Neural cell (in vitro differentiated cells): ENCODE measurements at regions not wholly inside any gene's neighbourhood (a gene's known extent, or its start where the extent isn't known, plus 50 kb on each side); places are given as distances from the start of the nearest gene placed in this dataset.

Experiments used
- H2AFZ ChIP-seq: fragments of 200-600, 300-800 bp; sonication (generic), shearing (Covaris generic); 2 replicates; pipeline ENCODE4 v1.6.0; 2014; ENCODE audit warnings: low read depth, mild to moderate bottlenecking, antibody characterized with exemption, low read length, moderate library complexity
- H3F3A ChIP-seq: fragments of 200-600 bp; shearing (Covaris generic); 2 replicates; pipeline ENCODE4 v1.6.1; 2016; ENCODE audit warnings: mild to moderate bottlenecking, moderate library complexity, mixed read lengths, antibody characterized with exemption, low read length; ENCODE audit not compliant: insufficient read depth, poor library complexity, severe bottlenecking
- H3K27ac ChIP-seq: fragments of 200-600, 300-800 bp; sonication (generic), shearing (Covaris generic); 2 replicates; pipeline ENCODE4 v1.5.1; 2014; ENCODE audit warnings: mild to moderate bottlenecking, low read length, moderate library complexity
- H3K27me3 ChIP-seq: fragments of 300-800, 200-600 bp; sonication (generic), shearing (Covaris generic); 2 replicates; pipeline ENCODE4 v1.6.0; 2014; ENCODE audit warnings: mild to moderate bottlenecking, low read depth, low read length, moderate library complexity; ENCODE audit not compliant: insufficient read depth
- H3K36me3 ChIP-seq: fragments of 300-800, 200-600 bp; sonication (generic), shearing (Covaris generic); 2 replicates; pipeline ENCODE4 v1.5.1; 2014; ENCODE audit warnings: mild to moderate bottlenecking, antibody characterized with exemption, low read length, moderate library complexity; ENCODE audit not compliant: insufficient read depth
- H3K4me2 ChIP-seq: fragments of 300-800, 200-600 bp; sonication (generic), shearing (Covaris generic); 2 replicates; pipeline ENCODE4 v1.6.0; 2014; ENCODE audit warnings: mild to moderate bottlenecking, low read length
- H3K4me3 ChIP-seq: fragments of 300-800, 200-600 bp; sonication (generic), shearing (Covaris generic); 2 replicates; pipeline ENCODE4 v1.5.1; 2014; ENCODE audit warnings: mild to moderate bottlenecking, low read length, moderate library complexity
- H3K79me2 ChIP-seq: fragments of 200-600 bp; shearing (Covaris generic); replicated peaks from 2 replicates; pipeline ENCODE4 v1.6.0; 2014; ENCODE audit warnings: mild to moderate bottlenecking, low read length, moderate library complexity; ENCODE audit not compliant: insufficient read depth
- H3K9ac ChIP-seq: fragments of 300-800, 200-600 bp; sonication (generic), shearing (Covaris generic); 2 replicates; pipeline ENCODE4 v1.6.1; 2016; ENCODE audit warnings: mild to moderate bottlenecking, low read length, mixed read lengths
- H3K9me2 ChIP-seq: fragments of 200-600 bp; shearing (Covaris generic); 2 replicates; pipeline ENCODE4 v1.6.1; 2016; ENCODE audit warnings: mild to moderate bottlenecking, low read length, mixed read lengths; ENCODE audit not compliant: insufficient read depth
- H3K9me3 ChIP-seq: fragments of 200-600, 300-800 bp; sonication (generic), shearing (Covaris generic); 2 replicates; pipeline ENCODE4 v1.6.1; 2016; ENCODE audit warnings: mild to moderate bottlenecking, mixed run types, low read length, moderate library complexity, mixed read lengths
- H4K20me1 ChIP-seq: fragments of 200-600 bp; shearing (Covaris generic); 2 replicates; pipeline ENCODE4 v1.6.1; 2016; ENCODE audit warnings: mild to moderate bottlenecking, mixed run types; ENCODE audit not compliant: insufficient read depth
- CTCF ChIP-seq: fragments of 450-650 bp; IDR thresholded peaks from 2 replicates; pipeline ENCODE4 v1.5.1; 2014; ENCODE audit warnings: antibody characterized with exemption, mild to moderate bottlenecking, moderate library complexity; ENCODE audit not compliant: poor library complexity, severe bottlenecking
- EP300 ChIP-seq: fragments of 450-650 bp; conservative IDR thresholded peaks from 2 replicates; pipeline ENCODE4 v1.6.1; 2014; ENCODE audit warnings: antibody characterized with exemption, mild to moderate bottlenecking, moderate library complexity; ENCODE audit not compliant: poor library complexity, severe bottlenecking
- EZH2 ChIP-seq: fragments of 200-600, 300-800 bp; shearing (Covaris generic), sonication (generic); IDR thresholded peaks from 2 replicates; pipeline ENCODE4 v1.6.1; 2014; ENCODE audit warnings: antibody characterized with exemption, low read length, borderline replicate concordance, mild to moderate bottlenecking; ENCODE audit not compliant: insufficient read depth, poor library complexity, severe bottlenecking
- MXI1 ChIP-seq: fragments of 450-650 bp; conservative IDR thresholded peaks from 2 replicates; pipeline ENCODE4 v1.6.1; 2014; ENCODE audit warnings: antibody characterized with exemption, mild to moderate bottlenecking; ENCODE audit not compliant: poor library complexity, severe bottlenecking
- POLR2AphosphoS5 ChIP-seq: IDR thresholded peaks from 2 replicates; pipeline ENCODE4 v1.6.1; 2012
- RAD21 ChIP-seq: fragments of 450-650 bp; conservative IDR thresholded peaks from 2 replicates; pipeline ENCODE4 v1.6.1; 2014; ENCODE audit warnings: antibody characterized with exemption, mild to moderate bottlenecking, moderate library complexity
- REST ChIP-seq: IDR thresholded peaks from 2 replicates; pipeline ENCODE4 v1.6.1; 2012; ENCODE audit warnings: borderline replicate concordance
- SMC3 ChIP-seq: fragments of 450-650 bp; conservative IDR thresholded peaks from 2 replicates; pipeline ENCODE4 v1.6.1; 2014; ENCODE audit warnings: antibody characterized with exemption, mild to moderate bottlenecking, moderate library complexity; ENCODE audit not compliant: poor library complexity
- TAF1 ChIP-seq: IDR thresholded peaks from 2 replicates; pipeline ENCODE4 v1.6.1; 2012; ENCODE audit warnings: low read depth

GRCh38 chr5:112552791-112553190 is 133.7 kb upstream of the EPB41L4A start:
- no peak overlapping the region for H3K4me3 ChIP-seq
- no peak overlapping the region for H3K27ac ChIP-seq
- H2AFZ ChIP-seq: no peak overlapping the region
- no peaks in the 10 kb centered on the region for H4K20me1 ChIP-seq
- TF ChIP-seq POLR2AphosphoS5 (no peak), TAF1 (no peak), SMC3 (no peak), EP300 (no peak), MXI1 (no peak), CTCF (no peak), RAD21 (no peak), REST (no peak), EZH2 (no peak)
- H3K9me2 ChIP-seq: no peaks in the 10 kb centered on the region
- H3K9ac ChIP-seq: no peak overlapping the region
- no peaks in the 10 kb centered on the region for H3K79me2 ChIP-seq
- H3K9me3 ChIP-seq: no peaks in the 10 kb centered on the region
- no peaks in the 10 kb centered on the region for H3K36me3 ChIP-seq
- H3K4me2 ChIP-seq: no peak overlapping the region
- peaks cover 11% of the 10 kb centered on the region for H3F3A ChIP-seq
- no peaks in the 10 kb centered on the region for H3K27me3 ChIP-seq

- H3K9ac ChIP-seq: peak overlapping the region; percentile 65
- TF ChIP-seq TAF1 (no peak), MXI1 (peak; percentile 51), CTCF (no peak), POLR2AphosphoS5 (peak; percentile 72), SMC3 (peak; percentile 62), EP300 (peak; percentile 59), EZH2 (no peak), RAD21 (peak; percentile 62), REST (peak; percentile 55)
- H3K4me3 ChIP-seq: peak overlapping the region; percentile 57
- no peaks in the 10 kb centered on the region for H3K79me2 ChIP-seq
- peak overlapping the region; percentile 93 for H3K27ac ChIP-seq
- H3K9me2 ChIP-seq: no peaks in the 10 kb centered on the region
- H3K36me3 ChIP-seq: no peaks in the 10 kb centered on the region
- peak overlapping the region; percentile 66 for H3K4me2 ChIP-seq
- H2AFZ ChIP-seq: peak overlapping the region; percentile 51
- no peaks in the 10 kb centered on the region for H3K27me3 ChIP-seq
- H4K20me1 ChIP-seq: no peaks in the 10 kb centered on the region
- peaks cover 11% of the 10 kb centered on the region for H3F3A ChIP-seq
- H3K9me3 ChIP-seq: no peaks in the 10 kb centered on the region
Measured at GRCh38 chr5:112554101-112554977, 135.3 kb upstream of the EPB41L4A start.
